Smooth muscle cell (in vitro differentiated cells): ENCODE measurements at regions not wholly inside any gene's neighbourhood (a gene's known extent, or its start where the extent isn't known, plus 50 kb on each side); places are given as distances from the start of the nearest gene placed in this dataset.

Experiments
- DNase-seq: peaks from one replicate; lab custom pipeline; 2025; ENCODE audit not compliant: unreplicated experiment; lab: John Stamatoyannopoulos, UW
- H2AFZ ChIP-seq: fragments of 200-600 bp; sonication (generic); 2 replicates; pipeline ENCODE4 v1.6.0; 2016; ENCODE audit warnings: antibody characterized with exemption, low read depth, mild to moderate bottlenecking
- H3F3A ChIP-seq: fragments of 200-600 bp; sonication (generic); 2 replicates; pipeline ENCODE4 v1.6.0; 2017; ENCODE audit warnings: antibody characterized with exemption, low read depth
- H3K27ac ChIP-seq: fragments of 200-600 bp; sonication (generic); 2 replicates; pipeline ENCODE4 v1.5.1; 2016; ENCODE audit warnings: low read depth, mild to moderate bottlenecking
- H3K27me3 ChIP-seq: fragments of 200-600 bp; sonication (generic); 2 replicates; pipeline ENCODE4 v1.6.1; 2016; ENCODE audit warnings: low read depth, mild to moderate bottlenecking
- H3K36me3 ChIP-seq: fragments of 200-600 bp; sonication (generic); 2 replicates; pipeline ENCODE4 v1.5.1; 2016; ENCODE audit warnings: low read depth
- H3K4me1 ChIP-seq: fragments of 200-600 bp; sonication (generic); 2 replicates; pipeline ENCODE4 v1.5.1; 2016; ENCODE audit warnings: low read depth
- H3K4me2 ChIP-seq: fragments of 200-600 bp; sonication (generic); 2 replicates; pipeline ENCODE4 v1.6.0; 2016; ENCODE audit warnings: mild to moderate bottlenecking
- H3K4me3 ChIP-seq: fragments of 200-600 bp; sonication (generic); 2 replicates; pipeline ENCODE4 v1.5.1; 2016; ENCODE audit warnings: mild to moderate bottlenecking
- H3K79me2 ChIP-seq: fragments of 200-600 bp; sonication (generic); 2 replicates; pipeline ENCODE4 v1.6.0; 2016; ENCODE audit warnings: low read depth, mild to moderate bottlenecking
- H3K9ac ChIP-seq: fragments of 200-600 bp; sonication (generic); 2 replicates; pipeline ENCODE4 v1.6.0; 2016; ENCODE audit warnings: low read depth
- H3K9me3 ChIP-seq: fragments of 200-600 bp; sonication (generic); replicated peaks from 2 replicates; pipeline ENCODE4 v1.5.1; 2016; ENCODE audit warnings: low read depth
- H4K20me1 ChIP-seq: fragments of 200-600 bp; sonication (generic); 2 replicates; pipeline ENCODE4 v1.6.0; 2016; ENCODE audit warnings: low read depth
- WGBS: methylation state at CpG from one replicate; pipeline ENCODE4 v1.1.7; 2016; ENCODE audit warnings: low lambda C conversion rate; 5-methylcytosine and 5-hydroxymethylcytosine counted together
- TF ChIP-seq, protein P1 (sequence below): fragments of 200-600 bp; sonication (generic); IDR thresholded peaks from 2 replicates; pipeline ENCODE4 v1.5.1; 2017; ENCODE audit warnings: borderline replicate concordance, mild to moderate bottlenecking, antibody characterized with exemption; ENCODE audit not compliant: insufficient read depth, poor library complexity, severe bottlenecking

GRCh38 chr3:166713787-166714186 lies 666.3 kb downstream of the ZBBX start:
- Histone ChIP-seq H3K4me2 (no peak overlapping the region), H3K79me2 (no peaks in the 10 kb centered on the region), H3K4me3 (no peak overlapping the region), H2AFZ (no peak overlapping the region), H3K27me3 (no peaks in the 10 kb centered on the region), H3K9ac (no peak overlapping the region), H3K36me3 (no peaks in the 10 kb centered on the region), H4K20me1 (no peaks in the 10 kb centered on the region), H3F3A (no peaks in the 10 kb centered on the region), H3K9me3 (no peaks in the 10 kb centered on the region), H3K27ac (no peak overlapping the region), H3K4me1 (no peaks in the 10 kb centered on the region)
- WGBS: 87% methylated on average over 2 of the region's 2 CpGs
- TF ChIP-seq, protein P1, sequence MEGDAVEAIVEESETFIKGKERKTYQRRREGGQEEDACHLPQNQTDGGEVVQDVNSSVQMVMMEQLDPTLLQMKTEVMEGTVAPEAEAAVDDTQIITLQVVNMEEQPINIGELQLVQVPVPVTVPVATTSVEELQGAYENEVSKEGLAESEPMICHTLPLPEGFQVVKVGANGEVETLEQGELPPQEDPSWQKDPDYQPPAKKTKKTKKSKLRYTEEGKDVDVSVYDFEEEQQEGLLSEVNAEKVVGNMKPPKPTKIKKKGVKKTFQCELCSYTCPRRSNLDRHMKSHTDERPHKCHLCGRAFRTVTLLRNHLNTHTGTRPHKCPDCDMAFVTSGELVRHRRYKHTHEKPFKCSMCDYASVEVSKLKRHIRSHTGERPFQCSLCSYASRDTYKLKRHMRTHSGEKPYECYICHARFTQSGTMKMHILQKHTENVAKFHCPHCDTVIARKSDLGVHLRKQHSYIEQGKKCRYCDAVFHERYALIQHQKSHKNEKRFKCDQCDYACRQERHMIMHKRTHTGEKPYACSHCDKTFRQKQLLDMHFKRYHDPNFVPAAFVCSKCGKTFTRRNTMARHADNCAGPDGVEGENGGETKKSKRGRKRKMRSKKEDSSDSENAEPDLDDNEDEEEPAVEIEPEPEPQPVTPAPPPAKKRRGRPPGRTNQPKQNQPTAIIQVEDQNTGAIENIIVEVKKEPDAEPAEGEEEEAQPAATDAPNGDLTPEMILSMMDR: no peak
- no peak for DNase-seq

- H3K9me3 ChIP-seq: no peaks in the 10 kb centered on the region
- 62% methylated on average over 2 of the region's 2 CpGs for whole genome bisulfite sequencing
- H3K79me2 ChIP-seq: no peaks in the 10 kb centered on the region
- TF ChIP-seq, protein P1: no peak
- no peaks in the 10 kb centered on the region for H3K4me1 ChIP-seq
- no peak overlapping the region for H3K9ac ChIP-seq
- no peak for DNase-seq
- no peak overlapping the region for H3K4me3 ChIP-seq
- no peak overlapping the region for H2AFZ ChIP-seq
- H4K20me1 ChIP-seq: no peaks in the 10 kb centered on the region
- H3K36me3 ChIP-seq: no peaks in the 10 kb centered on the region
- no peaks in the 10 kb centered on the region for H3K27me3 ChIP-seq
- no peak overlapping the region for H3K27ac ChIP-seq
- H3K4me2 ChIP-seq: no peak overlapping the region
- H3F3A ChIP-seq: no peaks in the 10 kb centered on the region
Measured at GRCh38 chr3:166706094-166706493, 674.0 kb downstream of the ZBBX start.

GRCh38 chr3:166697495-166697894 lies 682.6 kb downstream of the ZBBX start:
- no peak overlapping the region for H3K4me3 ChIP-seq
- H3K9ac ChIP-seq: no peak overlapping the region
- 91% methylated on average over 1 of the region's 1 CpG for WGBS
- no peak overlapping the region for H2AFZ ChIP-seq
- H3K4me2 ChIP-seq: no peak overlapping the region
- H3K27me3 ChIP-seq: no peaks in the 10 kb centered on the region
- H3K36me3 ChIP-seq: no peaks in the 10 kb centered on the region
- TF ChIP-seq, protein P1: no peak
- H3K4me1 ChIP-seq: no peaks in the 10 kb centered on the region
- no peaks in the 10 kb centered on the region for H3K9me3 ChIP-seq
- H3K79me2 ChIP-seq: no peaks in the 10 kb centered on the region
- DNase-seq: no peak
- no peak overlapping the region for H3K27ac ChIP-seq
- no peaks in the 10 kb centered on the region for H4K20me1 ChIP-seq
- no peaks in the 10 kb centered on the region for H3F3A ChIP-seq

DNA sequence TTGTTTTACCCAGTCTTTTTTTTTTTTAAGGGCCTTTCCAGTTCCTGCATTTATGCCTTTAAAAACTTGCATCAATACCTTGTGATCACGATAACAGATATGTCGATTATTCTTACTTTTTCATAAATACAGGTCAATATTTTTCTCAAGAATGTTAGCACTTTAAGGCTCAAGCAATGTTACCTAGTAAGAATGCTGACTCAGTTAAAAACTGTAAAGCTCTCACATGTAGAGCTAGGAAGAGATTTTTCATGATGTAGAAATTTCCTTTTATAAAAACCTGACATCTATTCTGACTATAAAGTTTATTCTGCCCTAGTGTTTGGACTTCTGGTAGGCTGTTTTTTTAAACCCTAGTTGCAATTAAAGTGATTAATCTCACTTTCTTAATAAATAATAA lies 684.0 kb downstream of the ZBBX start:
- Histone ChIP-seq H3K27me3 (no peaks in the 10 kb centered on the region), H3K4me1 (no peaks in the 10 kb centered on the region), H3K9me3 (no peaks in the 10 kb centered on the region), H4K20me1 (no peaks in the 10 kb centered on the region), H3K27ac (no peak overlapping the region), H3K36me3 (no peaks in the 10 kb centered on the region), H2AFZ (no peak overlapping the region), H3K9ac (no peak overlapping the region), H3K79me2 (no peaks in the 10 kb centered on the region), H3K4me3 (no peak overlapping the region), H3F3A (no peaks in the 10 kb centered on the region), H3K4me2 (no peak overlapping the region)
- DNase-seq: no peak
- TF ChIP-seq, protein P1: no peak
- 83% methylated on average over 2 of the region's 2 CpGs for WGBS
